ENCODE measurements at regions not wholly inside any gene's neighbourhood (a gene's known extent, or its start where the extent isn't known, plus 50 kb on each side); places are given as distances from the start of the nearest gene placed in this dataset.

DNA sequence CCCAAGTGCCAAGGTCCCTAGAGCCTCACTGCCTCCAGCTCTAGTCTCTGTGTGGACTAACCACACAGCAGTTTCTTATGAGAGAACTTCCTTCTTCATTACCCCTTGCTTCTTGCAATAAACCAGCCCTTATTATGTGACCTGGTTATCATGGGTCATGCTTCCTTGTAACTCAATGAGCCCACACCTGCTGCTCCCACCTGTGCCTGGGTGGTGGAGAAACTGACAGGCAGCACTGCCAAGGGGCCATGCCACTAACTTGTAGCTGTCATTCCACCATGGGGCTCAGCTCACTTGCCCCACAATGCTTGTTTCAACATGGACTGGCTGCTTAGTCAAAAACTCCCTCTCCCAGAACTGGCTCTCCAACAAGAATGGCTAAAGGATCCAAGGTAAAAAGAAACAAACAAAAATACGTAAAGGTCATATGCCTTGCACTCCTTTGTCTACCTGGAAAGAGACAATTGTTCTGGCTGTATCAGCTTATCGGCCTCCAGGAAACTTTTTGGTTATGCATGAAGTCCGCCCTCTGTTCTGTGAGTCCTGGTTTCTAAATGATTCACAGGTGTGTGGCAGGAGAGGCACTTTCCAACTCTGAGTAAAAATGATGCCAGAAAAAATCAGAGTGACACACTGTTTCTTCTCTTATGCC, 446.4 kb downstream of the COG6 start:
- no peak for FAIRE-seq
- intact Hi-C loops (cut with micrococcal nuclease) = no loop called here

DNA sequence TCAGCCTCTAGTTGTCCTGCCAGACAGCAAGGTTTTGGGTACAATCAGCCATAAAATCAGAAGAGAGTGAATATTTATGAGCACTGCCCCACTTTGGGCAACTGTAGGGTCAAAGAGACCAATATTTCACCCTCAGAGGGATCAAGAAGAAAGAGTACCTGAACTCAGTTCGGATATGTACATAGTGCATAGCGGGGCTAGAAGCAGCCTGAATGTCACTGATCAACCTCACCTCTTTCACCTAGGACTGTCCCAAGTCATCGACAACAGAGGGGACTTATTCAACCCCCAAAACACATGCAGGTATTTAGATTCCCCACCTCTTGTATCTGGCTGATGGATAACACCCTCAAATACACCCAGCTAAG, 446.9 kb downstream of the COG6 start:
- H3K9ac ChIP-seq (ENCODE audit: insufficient read depth in 1 of 2, low read depth in 2 of 2, low read length in 2 of 2) = no peak overlapping the region
- no peaks in the 10 kb centered on the region for H3K27me3 ChIP-seq (ENCODE audit: control insufficient read depth in 2 of 2, insufficient read depth in 2 of 2, low read length in 2 of 2)
- H3K9me3 ChIP-seq (replicated peaks; ENCODE audit: control insufficient read depth, insufficient read depth, low read depth, low read length) = no peaks in the 10 kb centered on the region
- no peaks in the 10 kb centered on the region for H4K20me1 ChIP-seq (replicated peaks; ENCODE audit: control insufficient read depth, insufficient read depth, low read length)
- no peak for TF ChIP-seq PHB2 (IDR thresholded peaks at IDR 0.05; ENCODE audit: low read depth)
- TF ChIP-seq PPARD (CRISPR knock-in tag; IDR thresholded peaks at IDR 0.05) = no peak
- TF ChIP-seq, protein P1, sequence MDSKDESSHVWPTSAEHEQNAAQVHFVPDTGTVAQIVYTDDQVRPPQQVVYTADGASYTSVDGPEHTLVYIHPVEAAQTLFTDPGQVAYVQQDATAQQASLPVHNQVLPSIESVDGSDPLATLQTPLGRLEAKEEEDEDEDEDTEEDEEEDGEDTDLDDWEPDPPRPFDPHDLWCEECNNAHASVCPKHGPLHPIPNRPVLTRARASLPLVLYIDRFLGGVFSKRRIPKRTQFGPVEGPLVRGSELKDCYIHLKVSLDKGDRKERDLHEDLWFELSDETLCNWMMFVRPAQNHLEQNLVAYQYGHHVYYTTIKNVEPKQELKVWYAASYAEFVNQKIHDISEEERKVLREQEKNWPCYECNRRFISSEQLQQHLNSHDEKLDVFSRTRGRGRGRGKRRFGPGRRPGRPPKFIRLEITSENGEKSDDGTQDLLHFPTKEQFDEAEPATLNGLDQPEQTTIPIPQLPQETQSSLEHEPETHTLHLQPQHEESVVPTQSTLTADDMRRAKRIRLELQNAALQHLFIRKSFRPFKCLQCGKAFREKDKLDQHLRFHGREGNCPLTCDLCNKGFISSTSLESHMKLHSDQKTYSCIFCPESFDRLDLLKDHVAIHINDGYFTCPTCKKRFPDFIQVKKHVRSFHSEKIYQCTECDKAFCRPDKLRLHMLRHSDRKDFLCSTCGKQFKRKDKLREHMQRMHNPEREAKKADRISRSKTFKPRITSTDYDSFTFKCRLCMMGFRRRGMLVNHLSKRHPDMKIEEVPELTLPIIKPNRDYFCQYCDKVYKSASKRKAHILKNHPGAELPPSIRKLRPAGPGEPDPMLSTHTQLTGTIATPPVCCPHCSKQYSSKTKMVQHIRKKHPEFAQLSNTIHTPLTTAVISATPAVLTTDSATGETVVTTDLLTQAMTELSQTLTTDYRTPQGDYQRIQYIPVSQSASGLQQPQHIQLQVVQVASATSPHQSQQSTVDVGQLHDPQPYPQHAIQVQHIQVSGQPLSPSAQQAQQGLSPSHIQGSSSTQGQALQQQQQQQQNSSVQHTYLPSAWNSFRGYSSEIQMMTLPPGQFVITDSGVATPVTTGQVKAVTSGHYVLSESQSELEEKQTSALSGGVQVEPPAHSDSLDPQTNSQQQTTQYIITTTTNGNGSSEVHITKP (IDR thresholded peaks at IDR 0.05; ENCODE audit: partially characterized antibody) = peak; percentile 39
- H3K27ac ChIP-seq (ENCODE audit: extremely low read depth, low read depth, low read length) = no peak overlapping the region
- ChIA-PET CTCF (ENCODE audit: low intra/inter-chr PET ratio) (no interaction called here), POLR2A (no interaction called here)
- no peak overlapping the region for H2AFZ ChIP-seq (ENCODE audit: low read depth, low read length)
- H3K4me2 ChIP-seq (ENCODE audit: insufficient read depth, low read length) = no peak overlapping the region
- 0% methylated on average over 3 of the region's 3 CpGs for WGBS (ENCODE audit: insufficient coverage, low coverage, missing lambda C conversion rate)
- intact Hi-C loops (cut with micrococcal nuclease) (no loop called here), in situ Hi-C loops (cut with MboI) (no loop called here)
- H3K79me2 ChIP-seq (ENCODE audit: control insufficient read depth, insufficient read depth, low read length) = no peaks in the 10 kb centered on the region
- FAIRE-seq (no peak), ATAC-seq (no peak), DNase-seq (ENCODE audit: extremely low read depth in 1 of 4, low spot score in 3 of 4) (no peak)
- no TSS peak for BruUV-seq (replicated peaks)
- no peaks in the 10 kb centered on the region; a peak in 1 of 5 replicates for H3K4me1 ChIP-seq (replicated peaks in 1 of 2; ENCODE audit: control insufficient read depth in 2 of 2, insufficient read depth in 2 of 2, low read length in 2 of 2)
- H3K36me3 ChIP-seq (ENCODE audit: control insufficient read depth, insufficient read depth, low read length) = no peaks in the 10 kb centered on the region
- H3K4me3 ChIP-seq = no peak overlapping the region
- H3K9me1 ChIP-seq (ENCODE audit: control insufficient read depth, insufficient read depth, low read length) = no peaks in the 10 kb centered on the region

More for the DNA sequence above, 446.4 kb downstream of the COG6 start:
- Histone ChIP-seq H3K27me3 (ENCODE audit: control insufficient read depth in 2 of 2, insufficient read depth in 2 of 2, low read length in 2 of 2) (no peaks in the 10 kb centered on the region), H3K4me3 (no peak overlapping the region), H3K4me2 (ENCODE audit: insufficient read depth, low read length) (no peak overlapping the region), H2AFZ (ENCODE audit: low read depth, low read length) (no peak overlapping the region), H3K4me1 (replicated peaks in 1 of 2; ENCODE audit: control insufficient read depth in 2 of 2, insufficient read depth in 2 of 2, low read length in 2 of 2) (no peaks in the 10 kb centered on the region; a peak in 1 of 5 replicates), H3K36me3 (ENCODE audit: control insufficient read depth, insufficient read depth, low read length) (no peaks in the 10 kb centered on the region), H3K27ac (ENCODE audit: extremely low read depth, low read depth, low read length) (no peak overlapping the region), H4K20me1 (replicated peaks; ENCODE audit: control insufficient read depth, insufficient read depth, low read length) (no peaks in the 10 kb centered on the region), H3K9me1 (ENCODE audit: control insufficient read depth, insufficient read depth, low read length) (no peaks in the 10 kb centered on the region), H3K79me2 (ENCODE audit: control insufficient read depth, insufficient read depth, low read length) (no peaks in the 10 kb centered on the region), H3K9ac (ENCODE audit: insufficient read depth in 1 of 2, low read depth in 2 of 2, low read length in 2 of 2) (no peak overlapping the region), H3K9me3 (replicated peaks; ENCODE audit: control insufficient read depth, insufficient read depth, low read depth, low read length) (no peaks in the 10 kb centered on the region)
- WGBS (ENCODE audit: insufficient coverage, low coverage, missing lambda C conversion rate) = 0% methylated on average over 3 of the region's 3 CpGs
- ChIA-PET CTCF (ENCODE audit: low intra/inter-chr PET ratio) (no interaction called here), POLR2A (interaction anchor here (0.7 kb wide), 1 partner anchor 84 kb away, joined by 3 read pairs; no protein-coding TSS in a partner anchor)
- no TSS peak for BruUV-seq (replicated peaks)
- DNase-seq (ENCODE audit: extremely low read depth in 1 of 4, low spot score in 3 of 4) (no peak), ATAC-seq (no peak)
- TF ChIP-seq PTRF (tag; IDR thresholded peaks at IDR 0.05) = no peak
- TF ChIP-seq MCM2 (IDR thresholded peaks at IDR 0.05; ENCODE audit: low read depth) = no peak
- TF ChIP-seq ZNF436 (CRISPR knock-in tag; IDR thresholded peaks at IDR 0.05) = no peak
- TF ChIP-seq TAF7 (tag; IDR thresholded peaks at IDR 0.05) = no peak
- no peak for TF ChIP-seq RAD51 (IDR thresholded peaks at IDR 0.05; ENCODE audit: borderline replicate concordance, low read depth)
- in situ Hi-C loops (cut with MboI) = no loop called here
